BE2C (cell line): ENCODE measurements at regions not wholly inside any gene's neighbourhood (a gene's known extent, or its start where the extent isn't known, plus 50 kb on each side); places are given as distances from the start of the nearest gene placed in this dataset.

ENCODE experiments used
- DNase-seq: peaks from one replicate; pipeline ENCODE4 v3.0.0-alpha.2; 2020
- H3K27me3 ChIP-seq: fragments of 250-450 bp; sonication (Bioruptor Pico); 2 replicates; pipeline ENCODE4 v1.5.1; 2020; ENCODE audit warnings: mild to moderate bottlenecking
- H3K36me3 ChIP-seq: fragments of 250-450 bp; sonication (Bioruptor Pico); 2 replicates; pipeline ENCODE4 v1.5.1; 2020; ENCODE audit warnings: mild to moderate bottlenecking
- H3K4me1 ChIP-seq: fragments of 250-450 bp; sonication (Bioruptor Pico); 2 replicates; pipeline ENCODE4 v1.5.1; 2020
- H3K4me3 ChIP-seq: 2 replicates; pipeline ENCODE4 v1.5.1; 2011; ENCODE audit warnings: low read depth, low read length
- H3K9me3 ChIP-seq: fragments of 250-450 bp; sonication (Bioruptor Pico); 2 replicates; pipeline ENCODE4 v1.5.1; 2020
- CTCF ChIP-seq: IDR thresholded peaks from 2 replicates; pipeline ENCODE4 v1.5.1; 2012; ENCODE audit warnings: mild to moderate bottlenecking, low read depth, low read length

- Histone ChIP-seq H3K4me1 (no peaks in the 10 kb centered on the region), H3K36me3 (no peaks in the 10 kb centered on the region), H3K27me3 (no peaks in the 10 kb centered on the region), H3K9me3 (no peaks in the 10 kb centered on the region), H3K4me3 (no peak overlapping the region)
- DNase-seq, result no peak
- no peak for TF ChIP-seq CTCF
Measured at GRCh38 chr20:12371990-12372389, 454.3 kb downstream of the BTBD3 start.

- Histone ChIP-seq H3K36me3 (no peaks in the 10 kb centered on the region), H3K9me3 (no peaks in the 10 kb centered on the region), H3K27me3 (no peaks in the 10 kb centered on the region), H3K4me1 (no peaks in the 10 kb centered on the region), H3K4me3 (no peak overlapping the region)
- DNase-seq, result no peak
- TF ChIP-seq CTCF, result no peak
Measured at GRCh38 chr20:12372557-12372956, 454.9 kb downstream of the BTBD3 start.

- no peak for DNase-seq
- Histone ChIP-seq H3K9me3 (no peaks in the 10 kb centered on the region), H3K36me3 (no peaks in the 10 kb centered on the region), H3K4me3 (no peak overlapping the region), H3K4me1 (no peaks in the 10 kb centered on the region), H3K27me3 (no peaks in the 10 kb centered on the region)
- no peak for TF ChIP-seq CTCF
Measured at GRCh38 chr20:12375967-12376366, 458.3 kb downstream of the BTBD3 start.

GRCh38 chr20:12383821-12384220 lies 466.1 kb downstream of the BTBD3 start:
- Histone ChIP-seq H3K4me1 (no peaks in the 10 kb centered on the region), H3K27me3 (no peaks in the 10 kb centered on the region; the same call in 1 of the 2 replicates), H3K4me3 (no peak overlapping the region), H3K36me3 (no peaks in the 10 kb centered on the region), H3K9me3 (no peaks in the 10 kb centered on the region)
- TF ChIP-seq CTCF, result no peak
- DNase-seq, result no peak

GRCh38 chr20:12386821-12387220 lies 469.1 kb downstream of the BTBD3 start:
- no peak overlapping the region for H3K4me3 ChIP-seq
- H3K9me3 ChIP-seq, result no peaks in the 10 kb centered on the region
- no peak for DNase-seq
- H3K36me3 ChIP-seq, result no peaks in the 10 kb centered on the region
- no peaks in the 10 kb centered on the region; the same call in 1 of the 2 replicates for H3K27me3 ChIP-seq
- H3K4me1 ChIP-seq, result no peaks in the 10 kb centered on the region
- TF ChIP-seq CTCF, result no peak

GRCh38 chr20:12391099-12391498 lies 473.4 kb downstream of the BTBD3 start:
- no peaks in the 10 kb centered on the region for H3K9me3 ChIP-seq
- no peak for TF ChIP-seq CTCF
- no peak for DNase-seq

More at GRCh38 chr20:12391099-12391498, 473.4 kb downstream of the BTBD3 start:
- no peaks in the 10 kb centered on the region; the same call in 1 of the 2 replicates for H3K27me3 ChIP-seq
- no peaks in the 10 kb centered on the region for H3K36me3 ChIP-seq
- H3K4me3 ChIP-seq, result no peak overlapping the region
- H3K4me1 ChIP-seq, result no peaks in the 10 kb centered on the region
